ENCODE measurements at regions not wholly inside any gene's neighbourhood (a gene's known extent, or its start where the extent isn't known, plus 50 kb on each side); places are given as distances from the start of the nearest gene placed in this dataset.

GRCh38 chr20:57013741-57014140 lies 252.7 kb downstream of the BMP7 start:
- TF ChIP-seq EZH2 (IDR thresholded peaks at IDR 0.05; ENCODE audit: borderline replicate concordance, low read depth, low read length, poor library complexity, severe bottlenecking): no peak
- no peak for TF ChIP-seq CTCF (conservative IDR thresholded peaks at IDR 0.05; ENCODE audit: low read depth, low read length)
